ENCODE measurements at regions not wholly inside any gene's neighbourhood (a gene's known extent, or its start where the extent isn't known, plus 50 kb on each side); places are given as distances from the start of the nearest gene placed in this dataset.

GRCh38 chr16:73230651-73231050 is 182.7 kb upstream of the ZFHX3 start:
- peaks cover 24% of the 10 kb centered on the region for H3K27me3 Mint-ChIP-seq
- no peak for DNase-seq (ENCODE audit: low spot score, unreplicated experiment)
- TF ChIP-seq CTCF (IDR thresholded peaks at IDR 0.05; ENCODE audit: unreplicated experiment): no peak
- no peaks in the 10 kb centered on the region for H3K9me3 Mint-ChIP-seq (ENCODE audit: low read depth)
- no peaks in the 10 kb centered on the region for H3K36me3 Mint-ChIP-seq (ENCODE audit: insufficient read depth)
- H3K4me3 Mint-ChIP-seq (ENCODE audit: low read depth): no peak overlapping the region
- H3K4me1 Mint-ChIP-seq (ENCODE audit: low read depth): peaks cover 32% of the 10 kb centered on the region
- no peak overlapping the region for H3K27ac Mint-ChIP-seq

GRCh38 chr16:73228649-73229048 is 180.7 kb upstream of the ZFHX3 start:
- no peak overlapping the region for H3K27ac Mint-ChIP-seq
- peaks cover 19% of the 10 kb centered on the region for H3K27me3 Mint-ChIP-seq
- TF ChIP-seq CTCF (IDR thresholded peaks at IDR 0.05; ENCODE audit: unreplicated experiment): no peak
- H3K9me3 Mint-ChIP-seq (ENCODE audit: low read depth): no peaks in the 10 kb centered on the region
- no peak overlapping the region for H3K4me3 Mint-ChIP-seq (ENCODE audit: low read depth)
- no peaks in the 10 kb centered on the region for H3K36me3 Mint-ChIP-seq (ENCODE audit: insufficient read depth)
- DNase-seq (ENCODE audit: low spot score, unreplicated experiment): no peak
- peaks cover 26% of the 10 kb centered on the region for H3K4me1 Mint-ChIP-seq (ENCODE audit: low read depth)

GRCh38 chr16:73226675-73227074 is 178.7 kb upstream of the ZFHX3 start:
- H3K4me3 Mint-ChIP-seq (ENCODE audit: low read depth): no peak overlapping the region
- peaks cover 16% of the 10 kb centered on the region for H3K27me3 Mint-ChIP-seq
- no peaks in the 10 kb centered on the region for H3K9me3 Mint-ChIP-seq (ENCODE audit: low read depth)
- no peak for TF ChIP-seq CTCF (IDR thresholded peaks at IDR 0.05; ENCODE audit: unreplicated experiment)
- H3K36me3 Mint-ChIP-seq (ENCODE audit: insufficient read depth): no peaks in the 10 kb centered on the region
- peaks cover 12% of the 10 kb centered on the region for H3K4me1 Mint-ChIP-seq (ENCODE audit: low read depth)
- no peak for DNase-seq (ENCODE audit: low spot score, unreplicated experiment)
- H3K27ac Mint-ChIP-seq: no peak overlapping the region

- Mint-ChIP-seq H3K27me3 (peaks cover 16% of the 10 kb centered on the region), H3K27ac (no peak overlapping the region)
Measured at GRCh38 chr16:73225983-73226382, 178.1 kb upstream of the ZFHX3 start.

GRCh38 chr16:73220836-73221235 is 172.9 kb upstream of the ZFHX3 start:
- TF ChIP-seq CTCF (IDR thresholded peaks at IDR 0.05; ENCODE audit: unreplicated experiment): no peak
- H3K27me3 Mint-ChIP-seq: peaks cover 17% of the 10 kb centered on the region

More at GRCh38 chr16:73225983-73226382, 178.1 kb upstream of the ZFHX3 start:
- no peak for DNase-seq (ENCODE audit: low spot score, unreplicated experiment)
- Mint-ChIP-seq H3K36me3 (ENCODE audit: insufficient read depth) (no peaks in the 10 kb centered on the region), H3K4me3 (ENCODE audit: low read depth) (no peak overlapping the region), H3K4me1 (ENCODE audit: low read depth) (peaks cover 5% of the 10 kb centered on the region), H3K9me3 (ENCODE audit: low read depth) (no peaks in the 10 kb centered on the region)
- no peak for TF ChIP-seq CTCF (IDR thresholded peaks at IDR 0.05; ENCODE audit: unreplicated experiment)

More at GRCh38 chr16:73220836-73221235, 172.9 kb upstream of the ZFHX3 start:
- DNase-seq (ENCODE audit: low spot score, unreplicated experiment): no peak
- no peak overlapping the region for H3K4me3 Mint-ChIP-seq (ENCODE audit: low read depth)
- H3K4me1 Mint-ChIP-seq (ENCODE audit: low read depth): peaks cover 4% of the 10 kb centered on the region
- no peaks in the 10 kb centered on the region for H3K9me3 Mint-ChIP-seq (ENCODE audit: low read depth)
- H3K27ac Mint-ChIP-seq: no peak overlapping the region
- H3K36me3 Mint-ChIP-seq (ENCODE audit: insufficient read depth): no peaks in the 10 kb centered on the region
